Prostate gland (tissue), 2 donors: ENCODE measurements at regions not wholly inside any gene's neighbourhood (a gene's known extent, or its start where the extent isn't known, plus 50 kb on each side); places are given as distances from the start of the nearest gene placed in this dataset.

ENCODE experiments used
- DNase-seq: peaks from one replicate; pipeline ENCODE4 v3.0.0-alpha.2; 2019; ENCODE audit warnings: low spot score
- H3K27ac ChIP-seq, 2 donors: fragments of 200-600 bp; sonication (generic); 2 replicates each; pipeline ENCODE4 v1.5.1; 2017 to 2019
- H3K27me3 ChIP-seq: fragments of 200-600 bp; sonication (generic); replicated peaks from 2 replicates; pipeline ENCODE4 v1.5.1; 2019; ENCODE audit not compliant: insufficient read depth
- H3K36me3 ChIP-seq, 2 donors: fragments of 200-600 bp; sonication (generic); 1 replicate in 1 of 2; 2 replicates in 1 of 2; pipeline versions ENCODE4 v1.5.1 to v1.8.1; 2017 to 2019
- H3K4me1 ChIP-seq: fragments of 200-600 bp; sonication (generic); replicated peaks from 2 replicates; pipeline ENCODE4 v1.5.1; 2019
- H3K4me3 ChIP-seq, 2 donors: fragments of 200-600 bp; sonication (generic); 2 replicates each; pipeline ENCODE4 v1.5.1; 2017 to 2019
- H3K9me3 ChIP-seq: fragments of 200-600 bp; sonication (generic); 2 replicates; pipeline ENCODE4 v1.5.1; 2017
- POLR2A ChIP-seq: fragments of 450-650 bp; IDR thresholded peaks from one replicate; pipeline ENCODE4 v1.6.1; 2016; ENCODE audit warnings: antibody characterized with exemption, mild to moderate bottlenecking
- POLR2AphosphoS5 ChIP-seq: sonication (generic); formaldehyde crosslinking; IDR thresholded peaks from one replicate; pipeline ENCODE4 v1.6.1; 2017; ENCODE audit warnings: antibody characterized with exemption
- WGBS: methylation state at CpG from one replicate; pipeline ENCODE4 v1.1.5; 2018; 5-methylcytosine and 5-hydroxymethylcytosine counted together
- intact Hi-C: fragments of 100-400 bp; cut with DNase I; formaldehyde crosslinking; loops from one replicate; pipeline ENCODE4 v1.14.2; 2022
- TF ChIP-seq, protein P1 (sequence below), 4 experiments: fragments of 200-600 bp in 2 of 4; fragments of 450-650 bp in 2 of 4; sonication (generic) in 2 of 4; IDR thresholded peaks; 1 replicate in 3 of 4; 2 replicates in 1 of 4; pipeline ENCODE4 v1.5.1; 2016 to 2019; ENCODE audit warnings: antibody characterized with exemption in 4 of 4, mild to moderate bottlenecking in 2 of 4, moderate library complexity in 2 of 4

DNA sequence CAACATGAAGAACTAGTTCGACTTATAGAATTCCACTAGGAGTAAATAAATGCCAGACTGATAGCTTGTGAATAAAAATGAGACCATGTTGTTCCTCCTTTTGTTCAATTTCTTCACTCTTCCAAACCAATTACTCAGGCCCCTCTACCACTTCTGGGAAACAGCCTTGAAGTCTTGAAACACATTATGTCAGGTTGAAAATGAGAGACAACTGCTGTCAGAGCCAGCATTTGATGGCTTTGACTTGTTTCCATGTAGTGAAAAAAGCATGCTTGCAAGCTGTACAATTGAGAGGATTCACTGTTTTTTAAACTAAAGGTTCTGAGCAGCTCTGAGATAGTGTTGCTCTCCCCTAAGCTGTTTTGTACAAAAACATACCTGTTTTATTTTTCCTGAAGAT lies 337.1 kb upstream of the SGCD start:
- 73% methylated on average over 1 of the region's 1 CpG for WGBS
- intact Hi-C loops = no loop called here
- TF ChIP-seq, protein P1, sequence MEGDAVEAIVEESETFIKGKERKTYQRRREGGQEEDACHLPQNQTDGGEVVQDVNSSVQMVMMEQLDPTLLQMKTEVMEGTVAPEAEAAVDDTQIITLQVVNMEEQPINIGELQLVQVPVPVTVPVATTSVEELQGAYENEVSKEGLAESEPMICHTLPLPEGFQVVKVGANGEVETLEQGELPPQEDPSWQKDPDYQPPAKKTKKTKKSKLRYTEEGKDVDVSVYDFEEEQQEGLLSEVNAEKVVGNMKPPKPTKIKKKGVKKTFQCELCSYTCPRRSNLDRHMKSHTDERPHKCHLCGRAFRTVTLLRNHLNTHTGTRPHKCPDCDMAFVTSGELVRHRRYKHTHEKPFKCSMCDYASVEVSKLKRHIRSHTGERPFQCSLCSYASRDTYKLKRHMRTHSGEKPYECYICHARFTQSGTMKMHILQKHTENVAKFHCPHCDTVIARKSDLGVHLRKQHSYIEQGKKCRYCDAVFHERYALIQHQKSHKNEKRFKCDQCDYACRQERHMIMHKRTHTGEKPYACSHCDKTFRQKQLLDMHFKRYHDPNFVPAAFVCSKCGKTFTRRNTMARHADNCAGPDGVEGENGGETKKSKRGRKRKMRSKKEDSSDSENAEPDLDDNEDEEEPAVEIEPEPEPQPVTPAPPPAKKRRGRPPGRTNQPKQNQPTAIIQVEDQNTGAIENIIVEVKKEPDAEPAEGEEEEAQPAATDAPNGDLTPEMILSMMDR (IDR thresholded peaks at IDR 0.05) = no peak
- no peak for TF ChIP-seq POLR2A
- no peak for TF ChIP-seq POLR2AphosphoS5
- Histone ChIP-seq H3K4me3 (no peak overlapping the region), H3K4me1 (no peaks in the 10 kb centered on the region), H3K9me3 (no peaks in the 10 kb centered on the region), H3K36me3 (no peaks in the 10 kb centered on the region), H3K27me3 (no peaks in the 10 kb centered on the region), H3K27ac (no peak overlapping the region)
- DNase-seq = no peak

DNA sequence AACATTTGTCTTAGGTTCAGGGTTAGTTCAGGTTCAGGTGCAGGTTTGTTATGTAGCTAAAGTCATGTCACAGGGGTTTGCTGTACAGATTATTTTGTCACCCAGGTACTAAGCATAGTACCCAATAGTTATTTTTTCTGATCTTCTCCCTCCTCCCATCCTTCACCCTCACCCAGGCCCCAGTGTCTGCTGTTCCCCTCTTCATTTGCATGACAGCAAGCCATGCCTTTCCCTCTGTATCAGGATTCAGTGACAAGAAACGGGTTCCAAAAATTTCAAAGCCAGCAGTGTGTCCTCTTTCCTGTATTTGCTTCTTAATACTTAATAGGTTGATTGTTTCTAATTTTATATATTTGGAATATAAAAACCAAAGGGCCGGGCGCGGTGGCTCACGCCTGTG lies 330.8 kb upstream of the SGCD start:
- TF ChIP-seq POLR2AphosphoS5 (no peak), POLR2A (no peak)
- TF ChIP-seq, protein P1 (IDR thresholded peaks at IDR 0.05) = no peak
- WGBS = 84% methylated on average over 5 of the region's 5 CpGs
- intact Hi-C loops = no loop called here

DNA sequence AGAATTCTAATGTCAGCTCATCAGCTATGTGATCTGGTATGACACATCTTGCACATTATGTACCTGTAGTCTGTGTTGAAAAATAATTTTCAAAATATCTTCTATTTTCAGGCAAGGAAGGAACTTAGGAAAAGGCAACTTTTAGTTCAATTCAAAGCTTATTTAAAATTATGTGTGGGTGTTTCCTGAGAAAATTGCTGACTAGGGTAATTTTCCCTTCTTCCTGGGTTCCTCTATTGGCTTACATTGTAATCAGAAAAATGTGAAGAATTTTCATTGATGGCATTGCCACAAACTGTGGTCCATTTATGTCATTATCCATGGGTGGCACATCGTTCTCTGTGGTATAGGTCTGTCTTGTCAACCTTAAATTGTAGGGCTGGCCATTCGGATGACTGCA lies 328.7 kb upstream of the SGCD start:
- intact Hi-C loops = no loop called here
- Histone ChIP-seq H3K9me3 (no peaks in the 10 kb centered on the region), H3K4me1 (no peaks in the 10 kb centered on the region), H3K27ac (no peak overlapping the region), H3K27me3 (no peaks in the 10 kb centered on the region), H3K36me3 (no peaks in the 10 kb centered on the region), H3K4me3 (no peak overlapping the region)
- TF ChIP-seq POLR2A (no peak), POLR2AphosphoS5 (no peak)
- TF ChIP-seq, protein P1 (IDR thresholded peaks at IDR 0.05) = no peak
- 78% methylated on average over 2 of the region's 2 CpGs for WGBS
- no peak for DNase-seq

More for the DNA sequence above, 330.8 kb upstream of the SGCD start:
- Histone ChIP-seq H3K36me3 (no peaks in the 10 kb centered on the region), H3K27ac (no peak overlapping the region), H3K4me1 (no peaks in the 10 kb centered on the region), H3K27me3 (no peaks in the 10 kb centered on the region), H3K4me3 (no peak overlapping the region), H3K9me3 (no peaks in the 10 kb centered on the region)
- no peak for DNase-seq

- H3K27ac ChIP-seq = no peak overlapping the region
- H3K4me3 ChIP-seq = no peak overlapping the region
- H3K36me3 ChIP-seq = no peaks in the 10 kb centered on the region
- H3K27me3 ChIP-seq = no peaks in the 10 kb centered on the region
- DNase-seq = no peak
- no peak for TF ChIP-seq POLR2AphosphoS5
- TF ChIP-seq POLR2A = no peak
- TF ChIP-seq, protein P1 (IDR thresholded peaks at IDR 0.05) = no peak
- no peaks in the 10 kb centered on the region for H3K4me1 ChIP-seq
- intact Hi-C loops = no loop called here
- 64% methylated on average over 1 of the region's 1 CpG for WGBS
- no peaks in the 10 kb centered on the region for H3K9me3 ChIP-seq
Observed at GRCh38 chr5:156000115-156000514, 326.8 kb upstream of the SGCD start.

- no peaks in the 10 kb centered on the region for H3K4me1 ChIP-seq
- H3K27ac ChIP-seq = no peak overlapping the region
- no peaks in the 10 kb centered on the region for H3K9me3 ChIP-seq
- DNase-seq = no peak
- no peaks in the 10 kb centered on the region for H3K27me3 ChIP-seq
- H3K4me3 ChIP-seq = no peak overlapping the region
- 64% methylated on average over 6 of the region's 6 CpGs for WGBS
- TF ChIP-seq POLR2AphosphoS5 (no peak), POLR2A (no peak)
- TF ChIP-seq, protein P1 (IDR thresholded peaks at IDR 0.05) = no peak
- intact Hi-C loops = no loop called here
- H3K36me3 ChIP-seq = no peaks in the 10 kb centered on the region
Observed at GRCh38 chr5:156004754-156005153, 322.2 kb upstream of the SGCD start.
